GM12878 (cell line): ENCODE measurements at regions not wholly inside any gene's neighbourhood (a gene's known extent, or its start where the extent isn't known, plus 50 kb on each side); places are given as distances from the start of the nearest gene placed in this dataset.

ENCODE experiments used
- BACH1 ChIP-seq: fragments of 450-650 bp; IDR thresholded peaks from 2 replicates; pipeline ENCODE4 v1.6.1; 2017; ENCODE audit warnings: mild to moderate bottlenecking, borderline replicate concordance
- BCL3 ChIP-seq: IDR thresholded peaks from 2 replicates; pipeline ENCODE4 v1.6.1; 2011; ENCODE audit warnings: borderline replicate concordance, low read depth, mild to moderate bottlenecking, moderate library complexity, low read length; ENCODE audit not compliant: insufficient read depth, poor library complexity, severe bottlenecking
- CBX3 ChIP-seq: fragments of 200-600 bp; sonication (generic); IDR thresholded peaks from 2 replicates; pipeline ENCODE4 v1.6.1; 2016; ENCODE audit warnings: low read depth, borderline replicate concordance
- CHD2 ChIP-seq: IDR thresholded peaks from 2 replicates; pipeline ENCODE4 v1.6.1; 2011; ENCODE audit warnings: low read depth, low read length, improper control_type of control experiment, borderline replicate concordance
- CTCF ChIP-seq, 3 experiments: IDR thresholded peaks in 2 of 3; conservative IDR thresholded peaks in 1 of 3; 2 replicates each; pipeline ENCODE4 v1.5.1; 2011; ENCODE audit warnings: low read depth in 3 of 3, low read length in 3 of 3, mild to moderate bottlenecking in 3 of 3, control low read depth in 2 of 3, moderate library complexity in 2 of 3, inconsistent platforms in 1 of 3, mixed read lengths in 1 of 3; ENCODE audit not compliant: control insufficient read depth in 2 of 3, insufficient read depth in 1 of 3; ENCODE audit errors: extremely low read depth in 1 of 3
- EP300 ChIP-seq, 2 experiments: fragments of 150-350 bp in 1 of 2; IDR thresholded peaks; 2 replicates each; pipeline ENCODE4 v1.6.1; 2011 to 2012; ENCODE audit warnings: low read depth in 2 of 2, low read length in 2 of 2, borderline replicate concordance in 1 of 2, improper control_type of control experiment in 1 of 2, inconsistent platforms in 1 of 2; ENCODE audit not compliant: control insufficient read depth in 1 of 2
- ESRRA ChIP-seq: IDR thresholded peaks from 2 replicates; pipeline ENCODE4 v1.6.1; 2012; ENCODE audit warnings: mild to moderate bottlenecking, low read length, improper control_type of control experiment
- EZH2 ChIP-seq: IDR thresholded peaks from 2 replicates; pipeline ENCODE4 v1.6.1; 2012; ENCODE audit warnings: low read depth, mild to moderate bottlenecking, control low read depth, inconsistent platforms, low read length, borderline replicate concordance; ENCODE audit not compliant: control insufficient read depth
- IRF5 ChIP-seq: fragments of 450-650 bp; IDR thresholded peaks from 2 replicates; pipeline ENCODE4 v1.6.1; 2017; ENCODE audit warnings: borderline replicate concordance
- MAX ChIP-seq: IDR thresholded peaks from 2 replicates; pipeline ENCODE4 v1.6.1; 2012; ENCODE audit warnings: low read depth, low read length, improper control_type of control experiment
- POLR2AphosphoS5 ChIP-seq: IDR thresholded peaks from 2 replicates; pipeline ENCODE4 v1.6.1; 2011; ENCODE audit warnings: mild to moderate bottlenecking, low read length, inconsistent platforms
- SMAD5 ChIP-seq: IDR thresholded peaks from 2 replicates; pipeline ENCODE4 v1.6.1; 2016; ENCODE audit warnings: antibody characterized with exemption, low read depth
- SPI1 ChIP-seq: IDR thresholded peaks from 2 replicates; pipeline ENCODE4 v1.6.1; 2011; ENCODE audit warnings: low read depth, mild to moderate bottlenecking, low read length, moderate library complexity, borderline replicate concordance; ENCODE audit not compliant: insufficient read depth
- SREBF2 ChIP-seq: IDR thresholded peaks from 2 replicates; pipeline ENCODE4 v1.6.1; 2012; ENCODE audit warnings: mild to moderate bottlenecking, low read length

GRCh38 chr16:76955629-76956028 is 235.4 kb upstream of the MON1B start:
- TF ChIP-seq EZH2 = no peak
- no peak for TF ChIP-seq POLR2AphosphoS5
- TF ChIP-seq MAX = no peak
- TF ChIP-seq CTCF (IDR thresholded peaks at IDR 0.05 in 2 of 3, conservative IDR thresholded peaks at IDR 0.05 in 1 of 3; ENCODE audit: control insufficient read depth in 2 of 3, extremely low read depth in 1 of 3, insufficient read depth in 1 of 3, low read depth in 3 of 3, low read length in 3 of 3) = no peak
- no peak for TF ChIP-seq CBX3
- no peak for TF ChIP-seq SPI1
- TF ChIP-seq BCL3 = no peak
- no peak for TF ChIP-seq EP300 (IDR thresholded peaks at IDR 0.05; ENCODE audit: borderline replicate concordance in 1 of 2, control insufficient read depth in 1 of 2, low read depth in 2 of 2, low read length in 2 of 2)
- no peak for TF ChIP-seq SMAD5
- TF ChIP-seq BACH1 = no peak
- TF ChIP-seq CHD2 = no peak
- no peak for TF ChIP-seq ESRRA
- TF ChIP-seq IRF5 = no peak
- no peak for TF ChIP-seq SREBF2
